ENCODE measurements at regions not wholly inside any gene's neighbourhood (a gene's known extent, or its start where the extent isn't known, plus 50 kb on each side); places are given as distances from the start of the nearest gene placed in this dataset.

DNA sequence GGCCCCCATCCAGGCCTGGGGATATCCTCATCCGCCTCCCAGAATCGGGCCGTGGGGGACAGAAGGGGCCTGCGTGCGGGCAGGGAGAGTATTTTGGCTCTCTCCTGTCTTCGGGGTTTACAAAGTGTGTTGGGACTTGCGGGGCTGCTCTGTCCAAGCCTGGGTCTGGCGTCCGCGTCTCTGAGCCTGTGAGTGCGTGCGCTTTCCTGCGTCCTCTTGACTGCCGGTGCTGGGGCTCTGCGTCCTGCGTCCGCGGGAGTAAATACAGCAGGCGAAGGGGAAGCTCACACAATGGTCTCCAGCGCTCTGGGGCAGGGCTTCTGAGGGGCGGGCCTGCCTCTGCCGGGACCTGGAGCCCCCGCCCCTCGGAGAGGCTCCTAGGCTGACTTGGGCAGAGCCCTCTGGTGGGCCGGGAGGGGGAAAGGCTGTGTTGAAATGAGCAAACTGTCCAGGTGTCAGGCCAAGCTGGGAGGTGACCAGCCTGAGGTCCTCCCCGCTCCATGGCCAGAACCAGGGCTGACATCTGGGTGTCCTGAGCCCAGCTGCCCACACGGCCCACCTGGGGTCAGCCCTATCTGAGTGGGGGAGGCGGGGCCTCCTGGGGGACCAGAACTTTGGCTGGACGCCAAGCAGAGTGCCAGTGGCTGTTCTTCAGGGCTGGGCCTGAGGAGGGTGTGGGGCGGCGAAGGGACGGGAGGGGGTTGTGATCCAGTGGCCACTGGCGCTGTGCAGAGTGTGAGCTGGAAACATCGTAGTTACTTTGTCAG lies 233.6 kb downstream of the SEC14L1 start (continued):
- TF ChIP-seq, protein P1, sequence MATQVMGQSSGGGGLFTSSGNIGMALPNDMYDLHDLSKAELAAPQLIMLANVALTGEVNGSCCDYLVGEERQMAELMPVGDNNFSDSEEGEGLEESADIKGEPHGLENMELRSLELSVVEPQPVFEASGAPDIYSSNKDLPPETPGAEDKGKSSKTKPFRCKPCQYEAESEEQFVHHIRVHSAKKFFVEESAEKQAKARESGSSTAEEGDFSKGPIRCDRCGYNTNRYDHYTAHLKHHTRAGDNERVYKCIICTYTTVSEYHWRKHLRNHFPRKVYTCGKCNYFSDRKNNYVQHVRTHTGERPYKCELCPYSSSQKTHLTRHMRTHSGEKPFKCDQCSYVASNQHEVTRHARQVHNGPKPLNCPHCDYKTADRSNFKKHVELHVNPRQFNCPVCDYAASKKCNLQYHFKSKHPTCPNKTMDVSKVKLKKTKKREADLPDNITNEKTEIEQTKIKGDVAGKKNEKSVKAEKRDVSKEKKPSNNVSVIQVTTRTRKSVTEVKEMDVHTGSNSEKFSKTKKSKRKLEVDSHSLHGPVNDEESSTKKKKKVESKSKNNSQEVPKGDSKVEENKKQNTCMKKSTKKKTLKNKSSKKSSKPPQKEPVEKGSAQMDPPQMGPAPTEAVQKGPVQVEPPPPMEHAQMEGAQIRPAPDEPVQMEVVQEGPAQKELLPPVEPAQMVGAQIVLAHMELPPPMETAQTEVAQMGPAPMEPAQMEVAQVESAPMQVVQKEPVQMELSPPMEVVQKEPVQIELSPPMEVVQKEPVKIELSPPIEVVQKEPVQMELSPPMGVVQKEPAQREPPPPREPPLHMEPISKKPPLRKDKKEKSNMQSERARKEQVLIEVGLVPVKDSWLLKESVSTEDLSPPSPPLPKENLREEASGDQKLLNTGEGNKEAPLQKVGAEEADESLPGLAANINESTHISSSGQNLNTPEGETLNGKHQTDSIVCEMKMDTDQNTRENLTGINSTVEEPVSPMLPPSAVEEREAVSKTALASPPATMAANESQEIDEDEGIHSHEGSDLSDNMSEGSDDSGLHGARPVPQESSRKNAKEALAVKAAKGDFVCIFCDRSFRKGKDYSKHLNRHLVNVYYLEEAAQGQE (tag by site-specific recombination; IDR thresholded peaks at IDR 0.05): 0 out of 2 replicates have a peak, but pooled peaks have one; percentile 3
- TF ChIP-seq, protein P2, sequence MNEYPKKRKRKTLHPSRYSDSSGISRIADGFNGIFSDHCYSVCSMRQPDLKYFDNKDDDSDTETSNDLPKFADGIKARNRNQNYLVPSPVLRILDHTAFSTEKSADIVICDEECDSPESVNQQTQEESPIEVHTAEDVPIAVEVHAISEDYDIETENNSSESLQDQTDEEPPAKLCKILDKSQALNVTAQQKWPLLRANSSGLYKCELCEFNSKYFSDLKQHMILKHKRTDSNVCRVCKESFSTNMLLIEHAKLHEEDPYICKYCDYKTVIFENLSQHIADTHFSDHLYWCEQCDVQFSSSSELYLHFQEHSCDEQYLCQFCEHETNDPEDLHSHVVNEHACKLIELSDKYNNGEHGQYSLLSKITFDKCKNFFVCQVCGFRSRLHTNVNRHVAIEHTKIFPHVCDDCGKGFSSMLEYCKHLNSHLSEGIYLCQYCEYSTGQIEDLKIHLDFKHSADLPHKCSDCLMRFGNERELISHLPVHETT (tag by site-specific recombination; IDR thresholded peaks at IDR 0.05): no peak
- TF ChIP-seq ZBTB17 (tag by site-specific recombination; IDR thresholded peaks at IDR 0.05) (peak; percentile 72), SCRT2 (tag by site-specific recombination; IDR thresholded peaks at IDR 0.05) (no peak), MEIS1 (CRISPR knock-in tag; IDR thresholded peaks at IDR 0.05; ENCODE audit: borderline replicate concordance) (no peak), ZBTB8A (tag by site-specific recombination; IDR thresholded peaks at IDR 0.05) (peak; percentile 95), ZNF335 (tag by site-specific recombination; conservative IDR thresholded peaks at IDR 0.05) (peak; percentile 100), ZNF596 (tag by site-specific recombination; IDR thresholded peaks at IDR 0.05) (no peak), ZNF324 (tag by site-specific recombination; IDR thresholded peaks at IDR 0.05) (no peak), ZNF585B (tag by site-specific recombination; IDR thresholded peaks at IDR 0.05) (no peak), ZNF660 (tag by site-specific recombination; IDR thresholded peaks at IDR 0.05) (no peak; the same call in 1 of the 2 replicates), ZNF350 (tag by site-specific recombination; IDR thresholded peaks at IDR 0.05) (no peak), GLIS1 (tag by site-specific recombination; IDR thresholded peaks at IDR 0.05) (peak; percentile 94), KLF1 (tag by site-specific recombination; IDR thresholded peaks at IDR 0.05) (peak; percentile 61), ZNF629 (tag by site-specific recombination; IDR thresholded peaks at IDR 0.05) (0 out of 2 replicates have a peak, but pooled peaks have one; percentile 6)
- TF ChIP-seq, protein P3, sequence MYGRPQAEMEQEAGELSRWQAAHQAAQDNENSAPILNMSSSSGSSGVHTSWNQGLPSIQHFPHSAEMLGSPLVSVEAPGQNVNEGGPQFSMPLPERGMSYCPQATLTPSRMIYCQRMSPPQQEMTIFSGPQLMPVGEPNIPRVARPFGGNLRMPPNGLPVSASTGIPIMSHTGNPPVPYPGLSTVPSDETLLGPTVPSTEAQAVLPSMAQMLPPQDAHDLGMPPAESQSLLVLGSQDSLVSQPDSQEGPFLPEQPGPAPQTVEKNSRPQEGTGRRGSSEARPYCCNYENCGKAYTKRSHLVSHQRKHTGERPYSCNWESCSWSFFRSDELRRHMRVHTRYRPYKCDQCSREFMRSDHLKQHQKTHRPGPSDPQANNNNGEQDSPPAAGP (tag by site-specific recombination; IDR thresholded peaks at IDR 0.05): peak; percentile 64

DNA sequence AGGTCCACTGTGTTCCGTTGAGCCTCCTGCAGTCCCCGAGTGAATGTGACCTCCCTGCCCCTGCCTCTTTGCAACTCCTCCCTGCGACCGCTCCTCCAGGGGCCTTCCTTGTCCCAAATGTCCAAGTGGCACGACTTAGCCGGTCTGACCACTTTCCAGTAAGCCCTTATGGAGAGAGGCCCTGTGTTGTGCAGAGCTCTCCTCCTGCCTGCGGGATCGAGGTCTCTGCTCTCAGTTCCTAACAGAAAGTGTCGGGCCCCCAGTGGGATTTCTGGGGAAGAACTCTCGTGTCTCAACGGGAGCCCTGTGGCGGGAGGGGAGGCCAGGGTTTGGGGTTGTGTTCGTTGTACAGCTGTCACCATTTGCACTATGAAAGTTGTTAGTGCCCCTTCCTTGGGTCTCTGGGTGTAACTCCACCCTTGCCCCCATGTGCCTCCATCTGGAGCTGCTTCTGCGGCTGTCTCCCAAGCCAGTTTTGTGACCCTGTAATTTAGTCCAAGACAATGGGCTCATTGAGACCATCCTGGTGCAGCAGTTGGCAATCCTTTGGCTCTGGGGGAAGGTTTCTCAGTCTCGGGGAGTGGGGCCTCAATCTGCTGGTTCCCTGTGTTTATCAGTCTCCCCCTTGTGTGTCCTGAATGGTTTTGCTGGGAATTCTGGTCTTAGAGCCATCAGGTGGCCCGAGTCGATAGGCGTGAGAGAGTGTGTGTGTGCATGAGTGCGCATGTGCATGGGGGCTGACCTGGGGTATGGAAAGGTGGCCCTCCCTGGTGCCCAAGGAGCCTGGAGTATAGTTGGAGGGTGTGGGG lies 234.5 kb downstream of the SEC14L1 start:
- Histone ChIP-seq H3K4me3 (ENCODE audit: low read depth, low read length) (no peak overlapping the region), H3K27ac (ENCODE audit: extremely low read depth, low read depth, low read length) (no peak overlapping the region), H3K4me1 (ENCODE audit: control insufficient read depth, insufficient read depth, low read length) (peaks cover 17% of the 10 kb centered on the region), H3K36me3 (ENCODE audit: control insufficient read depth in 2 of 2, insufficient read depth in 1 of 2, low read length in 2 of 2) (no peaks in the 10 kb centered on the region), H3K9me3 (ENCODE audit: control insufficient read depth, insufficient read depth, low read depth, low read length) (no peaks in the 10 kb centered on the region)
- ChIA-PET POLR2A (interaction anchor here (0.8 to 1.6 kb wide), 4 partner anchors 24 to 287 kb away, joined by 3 to 4 read pairs (median 4); no protein-coding TSS in a partner anchor), CTCF (interaction anchor here (0.5 to 1.7 kb wide), 7 partner anchors 16 to 132 kb away, joined by 3 to 8 read pairs (median 3); no protein-coding TSS in a partner anchor)
- TF ChIP-seq ZBTB20 (tag by site-specific recombination; IDR thresholded peaks at IDR 0.05) (no peak), HOXA7 (CRISPR knock-in tag; IDR thresholded peaks at IDR 0.05; ENCODE audit: borderline replicate concordance) (no peak), ZNF138 (tag by site-specific recombination; IDR thresholded peaks at IDR 0.05; ENCODE audit: borderline replicate concordance) (no peak), ZNF174 (tag by site-specific recombination; IDR thresholded peaks at IDR 0.05) (no peak), ZFP3 (tag by site-specific recombination; IDR thresholded peaks at IDR 0.05; ENCODE audit: low read depth) (no peak)
